AG04450 (cell line): ENCODE measurements at regions not wholly inside any gene's neighbourhood (a gene's known extent, or its start where the extent isn't known, plus 50 kb on each side); places are given as distances from the start of the nearest gene placed in this dataset.
"Not testable (repeated sequence)": the region's sequence is repeated elsewhere in the genome, so short reads cannot be mapped to it uniquely, and the experiment has no call there.

ENCODE experiments used
- CTCF ChIA-PET: fragments of 300-600, 350-600 bp; formaldehyde crosslinking; extraction: SDS; loops from one replicate; lab custom pipeline; 2022; ENCODE audit warnings: antibody characterized with exemption, inconsistent platforms; lab: Charles Lee
- POLR2A ChIA-PET: fragments of 350-600 bp; formaldehyde crosslinking; extraction: SDS; loops from one replicate; lab custom pipeline; 2021; ENCODE audit warnings: antibody characterized with exemption, inconsistent platforms; lab: Yijun Ruan, JAX
- DNase-seq: peaks from one replicate; pipeline ENCODE4 v3.0.0-alpha.2; 2011; ENCODE audit warnings: low read depth, low spot score
- H3K27ac ChIP-seq: one replicate; pipeline ENCODE4 v1.5.1; 2012; ENCODE audit warnings: low read depth, low read length, control low read depth
- H3K27me3 ChIP-seq: one replicate; pipeline ENCODE4 v1.6.0; 2012; ENCODE audit warnings: low read length; ENCODE audit not compliant: control insufficient read depth, insufficient read depth
- H3K4me3 ChIP-seq: 2 replicates; pipeline ENCODE4 v1.5.1; 2011; ENCODE audit warnings: mild to moderate bottlenecking, low read depth, low read length, control low read depth
- H3K9me3 ChIP-seq: 2 replicates; pipeline ENCODE4 v1.5.1; 2012; ENCODE audit warnings: low read length; ENCODE audit not compliant: control insufficient read depth, insufficient read depth
- TF ChIP-seq, protein P1 (sequence below): IDR thresholded peaks from 2 replicates; pipeline ENCODE4 v1.5.1; 2011; ENCODE audit warnings: low read depth, low read length, control low read depth, inconsistent platforms

DNA sequence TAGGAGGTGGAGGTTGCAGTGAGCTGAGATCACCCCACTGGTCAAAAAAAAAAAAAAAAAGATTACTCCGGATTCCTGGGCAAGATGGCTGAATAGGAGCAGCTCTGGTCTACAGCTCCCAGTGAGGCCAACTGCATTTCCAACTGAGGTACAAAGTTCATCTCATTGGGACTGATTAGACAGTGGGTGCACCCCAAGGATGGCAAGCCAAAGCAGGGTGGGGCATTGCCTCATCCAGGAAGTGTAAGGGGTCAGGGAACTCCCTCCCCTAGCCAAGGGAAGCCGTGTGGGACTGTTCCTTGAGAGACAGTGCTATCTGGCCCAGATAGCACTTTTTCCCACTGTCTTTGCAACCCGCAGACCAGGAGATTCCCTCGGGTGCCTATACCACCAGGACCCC is 70.7 kb downstream of the CARTPT start:
- ChIA-PET CTCF (no interaction called here), POLR2A (no interaction called here)
- H3K4me3 ChIP-seq, result no peak overlapping the region
- TF ChIP-seq, protein P1, sequence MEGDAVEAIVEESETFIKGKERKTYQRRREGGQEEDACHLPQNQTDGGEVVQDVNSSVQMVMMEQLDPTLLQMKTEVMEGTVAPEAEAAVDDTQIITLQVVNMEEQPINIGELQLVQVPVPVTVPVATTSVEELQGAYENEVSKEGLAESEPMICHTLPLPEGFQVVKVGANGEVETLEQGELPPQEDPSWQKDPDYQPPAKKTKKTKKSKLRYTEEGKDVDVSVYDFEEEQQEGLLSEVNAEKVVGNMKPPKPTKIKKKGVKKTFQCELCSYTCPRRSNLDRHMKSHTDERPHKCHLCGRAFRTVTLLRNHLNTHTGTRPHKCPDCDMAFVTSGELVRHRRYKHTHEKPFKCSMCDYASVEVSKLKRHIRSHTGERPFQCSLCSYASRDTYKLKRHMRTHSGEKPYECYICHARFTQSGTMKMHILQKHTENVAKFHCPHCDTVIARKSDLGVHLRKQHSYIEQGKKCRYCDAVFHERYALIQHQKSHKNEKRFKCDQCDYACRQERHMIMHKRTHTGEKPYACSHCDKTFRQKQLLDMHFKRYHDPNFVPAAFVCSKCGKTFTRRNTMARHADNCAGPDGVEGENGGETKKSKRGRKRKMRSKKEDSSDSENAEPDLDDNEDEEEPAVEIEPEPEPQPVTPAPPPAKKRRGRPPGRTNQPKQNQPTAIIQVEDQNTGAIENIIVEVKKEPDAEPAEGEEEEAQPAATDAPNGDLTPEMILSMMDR, result no peak
- peaks cover 12% of the 10 kb centered on the region for H3K9me3 ChIP-seq
- DNase-seq, result no peak
- H3K27me3 ChIP-seq, result peaks cover 3% of the 10 kb centered on the region
- no peak overlapping the region for H3K27ac ChIP-seq

DNA sequence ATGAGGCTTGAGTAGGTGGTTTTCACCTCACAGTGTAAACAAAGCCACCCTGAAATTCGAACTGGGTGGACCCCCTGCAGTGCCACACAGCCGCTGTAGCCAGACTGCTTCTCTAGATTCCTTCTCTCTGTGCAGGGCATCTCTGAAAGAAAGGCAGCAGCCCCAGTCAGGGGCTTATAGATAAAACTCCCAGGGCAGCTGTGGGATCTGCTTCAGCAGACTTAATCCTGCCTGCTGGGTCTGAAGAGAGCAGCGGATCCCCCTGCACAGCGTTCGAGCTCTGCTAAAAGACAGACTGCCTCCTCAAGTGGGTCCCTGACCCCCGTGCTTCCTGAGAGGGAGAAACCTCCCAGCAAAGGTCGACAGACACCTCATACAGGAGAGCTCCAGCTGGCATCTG is 71.4 kb downstream of the CARTPT start:
- CTCF ChIA-PET, result no interaction called here
- H3K4me3 ChIP-seq, result no peak overlapping the region
- peaks cover 16% of the 10 kb centered on the region for H3K9me3 ChIP-seq
- POLR2A ChIA-PET, result no interaction called here
- no peak overlapping the region for H3K27ac ChIP-seq
- DNase-seq, result no peak
- peaks cover 3% of the 10 kb centered on the region for H3K27me3 ChIP-seq
- TF ChIP-seq, protein P1, result no peak

DNA sequence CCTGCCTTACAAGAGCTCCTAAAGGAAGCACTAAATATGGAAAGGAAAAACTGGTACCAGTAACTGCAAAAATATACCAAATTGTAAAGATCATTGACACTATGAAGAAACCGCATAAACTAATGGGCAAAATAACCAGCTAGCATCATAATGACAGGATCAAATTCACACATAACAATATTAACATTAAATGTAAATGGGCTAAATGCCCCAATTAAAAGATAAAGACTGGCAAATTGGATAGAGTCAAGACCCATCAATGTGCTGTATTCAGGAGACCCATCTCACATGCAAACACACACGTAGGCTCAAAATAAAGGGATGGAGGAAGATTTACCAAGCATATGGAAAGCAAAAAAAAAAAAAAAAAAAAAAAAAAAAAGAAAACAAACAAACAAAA is 73.0 kb downstream of the CARTPT start:
- CTCF ChIA-PET, result interaction anchor here (1.0 kb wide), 1 partner anchor 8 kb away, joined by 4 read pairs; no protein-coding TSS in a partner anchor
- POLR2A ChIA-PET, H3K4me3 ChIP-seq, H3K27me3 ChIP-seq, DNase-seq, H3K27ac ChIP-seq: not testable (repeated sequence)
- H3K9me3 ChIP-seq, result peaks cover 16% of the 10 kb centered on the region

DNA sequence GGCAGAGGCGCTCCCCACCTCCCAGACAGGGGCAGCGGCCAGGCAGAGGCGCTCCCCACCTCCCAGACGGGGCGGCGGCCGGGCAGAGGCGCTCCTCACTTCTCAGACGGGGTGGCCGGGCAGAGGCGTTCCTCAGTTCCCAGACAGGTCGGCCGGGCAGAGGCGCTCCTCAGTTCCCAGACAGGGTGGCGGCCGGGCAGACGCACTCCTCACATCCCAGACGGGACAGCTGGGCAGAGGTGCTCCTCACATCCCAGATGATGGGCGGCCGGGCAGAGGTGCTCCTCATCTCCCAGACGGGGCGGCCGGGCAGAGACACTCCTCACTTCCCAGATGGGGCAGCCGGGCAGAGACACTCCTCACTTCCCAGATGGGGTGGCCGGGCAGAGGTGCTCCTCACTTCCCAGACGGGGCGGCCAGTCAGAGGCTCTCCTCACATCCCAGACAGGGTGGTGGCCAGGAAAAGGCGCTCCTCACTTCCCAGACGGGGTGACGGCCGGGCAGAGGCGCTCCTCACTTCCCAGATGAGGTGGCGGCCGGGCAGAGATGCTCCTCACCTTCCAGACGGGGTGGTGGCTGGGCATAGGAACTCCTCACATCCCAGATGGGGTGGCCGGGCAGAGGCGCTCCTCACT is 75.1 kb downstream of the CARTPT start:
- Histone ChIP-seq H3K9me3 (peaks cover 16% of the 10 kb centered on the region), H3K4me3 (no peak overlapping the region), H3K27me3 (no peaks in the 10 kb centered on the region), H3K27ac (no peak overlapping the region)
- ChIA-PET POLR2A (no interaction called here), CTCF (no interaction called here)
- TF ChIP-seq, protein P1, result no peak
- no peak for DNase-seq

DNA sequence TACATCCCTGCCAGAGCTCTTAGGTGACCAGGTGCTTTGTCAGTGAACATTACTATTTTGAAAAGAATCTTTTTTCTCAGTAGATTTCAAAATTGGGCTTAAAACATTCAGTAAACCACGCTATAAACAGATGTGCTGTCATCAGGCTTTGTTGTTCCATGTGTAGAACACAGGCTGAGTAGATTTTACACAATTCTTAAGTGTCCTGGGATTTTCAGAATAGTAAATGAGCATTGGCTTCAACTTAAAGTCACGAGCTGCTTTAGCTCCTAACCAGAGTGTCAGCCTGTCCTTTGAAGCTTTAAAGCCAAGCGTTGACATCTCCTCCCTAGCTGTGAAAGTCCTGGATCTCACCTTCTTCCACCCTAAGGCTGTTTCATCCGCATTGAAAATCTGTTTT is 83.6 kb downstream of the CARTPT start:
- ChIA-PET POLR2A (no interaction called here), CTCF (no interaction called here)
- no peak for DNase-seq
- Histone ChIP-seq H3K27me3 (peaks cover 14% of the 10 kb centered on the region), H3K9me3 (no peaks in the 10 kb centered on the region), H3K4me3 (no peak overlapping the region), H3K27ac (no peak overlapping the region)
- TF ChIP-seq, protein P1, result no peak
